Kidney epithelial cell (primary cell): ENCODE measurements at regions not wholly inside any gene's neighbourhood (a gene's known extent, or its start where the extent isn't known, plus 50 kb on each side); places are given as distances from the start of the nearest gene placed in this dataset.
"Not testable (repeated sequence)": the region's sequence is repeated elsewhere in the genome, so short reads cannot be mapped to it uniquely, and the experiment has no call there.

Experiments used
- DNase-seq: peaks from one replicate; pipeline ENCODE4 v3.0.0-alpha.2; 2010; ENCODE audit warnings: low read depth
- H3K27me3 ChIP-seq: 2 replicates; pipeline ENCODE4 v1.6.0; 2011; ENCODE audit warnings: low read length; ENCODE audit not compliant: control insufficient read depth, insufficient read depth
- H3K36me3 ChIP-seq: 2 replicates; pipeline ENCODE4 v1.5.1; 2011; ENCODE audit warnings: low read length; ENCODE audit not compliant: control insufficient read depth, insufficient read depth
- H3K4me3 ChIP-seq: 2 replicates; pipeline ENCODE4 v1.5.1; 2011; ENCODE audit warnings: low read depth, mild to moderate bottlenecking, control low read depth, low read length
- TF ChIP-seq, protein P1 (sequence below): IDR thresholded peaks from 2 replicates; pipeline ENCODE4 v1.5.1; 2011; ENCODE audit warnings: mild to moderate bottlenecking, moderate library complexity, low read length, control low read depth, inconsistent platforms; ENCODE audit not compliant: insufficient read depth, poor library complexity, severe bottlenecking

- no peak for DNase-seq
- TF ChIP-seq, protein P1, sequence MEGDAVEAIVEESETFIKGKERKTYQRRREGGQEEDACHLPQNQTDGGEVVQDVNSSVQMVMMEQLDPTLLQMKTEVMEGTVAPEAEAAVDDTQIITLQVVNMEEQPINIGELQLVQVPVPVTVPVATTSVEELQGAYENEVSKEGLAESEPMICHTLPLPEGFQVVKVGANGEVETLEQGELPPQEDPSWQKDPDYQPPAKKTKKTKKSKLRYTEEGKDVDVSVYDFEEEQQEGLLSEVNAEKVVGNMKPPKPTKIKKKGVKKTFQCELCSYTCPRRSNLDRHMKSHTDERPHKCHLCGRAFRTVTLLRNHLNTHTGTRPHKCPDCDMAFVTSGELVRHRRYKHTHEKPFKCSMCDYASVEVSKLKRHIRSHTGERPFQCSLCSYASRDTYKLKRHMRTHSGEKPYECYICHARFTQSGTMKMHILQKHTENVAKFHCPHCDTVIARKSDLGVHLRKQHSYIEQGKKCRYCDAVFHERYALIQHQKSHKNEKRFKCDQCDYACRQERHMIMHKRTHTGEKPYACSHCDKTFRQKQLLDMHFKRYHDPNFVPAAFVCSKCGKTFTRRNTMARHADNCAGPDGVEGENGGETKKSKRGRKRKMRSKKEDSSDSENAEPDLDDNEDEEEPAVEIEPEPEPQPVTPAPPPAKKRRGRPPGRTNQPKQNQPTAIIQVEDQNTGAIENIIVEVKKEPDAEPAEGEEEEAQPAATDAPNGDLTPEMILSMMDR = no peak
- H3K27me3 ChIP-seq = no peaks in the 10 kb centered on the region
- H3K4me3 ChIP-seq = no peak overlapping the region
- H3K36me3 ChIP-seq = no peaks in the 10 kb centered on the region
Measured at GRCh38 chr9:71268871-71269635, 147.6 kb upstream of the TRPM3 start.

DNA sequence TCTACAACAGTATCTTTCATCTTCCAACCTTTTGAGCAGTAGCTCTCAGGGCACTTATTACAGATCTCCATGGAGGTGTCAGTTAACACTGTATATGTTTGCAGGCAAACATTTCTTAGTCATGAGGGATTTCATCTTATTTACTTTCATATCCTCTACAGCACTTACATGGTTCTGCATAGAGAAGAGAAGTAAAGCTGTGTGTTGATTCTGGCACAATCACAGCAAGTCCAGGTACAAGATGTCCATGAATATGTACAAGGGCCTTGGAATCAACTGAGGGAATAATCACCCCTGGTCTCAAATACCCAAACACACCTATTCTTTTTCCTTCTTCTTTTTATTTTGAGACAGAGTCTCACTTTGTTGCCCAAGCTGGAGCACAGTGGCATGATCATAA, 142.0 kb upstream of the TRPM3 start:
- TF ChIP-seq, protein P1 = no peak

GRCh38 chr9:71260419-71260818, 139.0 kb upstream of the TRPM3 start:
- H3K4me3 ChIP-seq, H3K36me3 ChIP-seq, DNase-seq, H3K27me3 ChIP-seq: not testable (repeated sequence)

More for the DNA sequence above, 142.0 kb upstream of the TRPM3 start:
- no peak for DNase-seq
- H3K27me3 ChIP-seq = no peaks in the 10 kb centered on the region
- no peak overlapping the region for H3K4me3 ChIP-seq
- no peaks in the 10 kb centered on the region for H3K36me3 ChIP-seq

GRCh38 chr9:71254592-71255277, 133.3 kb upstream of the TRPM3 start:
- H3K36me3 ChIP-seq = no peaks in the 10 kb centered on the region

DNA sequence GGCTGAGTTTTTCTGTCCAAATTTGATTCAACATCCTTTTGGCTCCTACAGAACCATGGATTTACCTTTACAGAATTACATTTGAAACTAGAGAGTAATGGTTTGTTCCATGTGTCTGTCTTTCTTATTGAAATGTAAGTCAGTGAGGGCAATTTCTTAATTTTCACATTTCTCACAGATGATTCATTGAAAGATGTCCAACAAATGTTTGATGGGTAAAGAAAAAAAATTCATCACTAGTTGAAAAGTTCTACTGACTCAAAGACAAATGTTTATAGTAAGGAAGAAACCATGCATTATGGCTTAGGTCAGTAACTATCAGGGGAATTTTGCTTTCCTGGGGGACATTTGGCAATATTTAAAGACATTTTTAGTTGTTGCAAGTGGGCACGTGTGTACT, 131.6 kb upstream of the TRPM3 start:
- DNase-seq = no peak
- Histone ChIP-seq H3K27me3 (no peaks in the 10 kb centered on the region), H3K36me3 (no peaks in the 10 kb centered on the region), H3K4me3 (no peak overlapping the region)
- TF ChIP-seq, protein P1 = no peak

More at GRCh38 chr9:71254592-71255277, 133.3 kb upstream of the TRPM3 start:
- DNase-seq = no peak
- Histone ChIP-seq H3K4me3 (no peak overlapping the region), H3K27me3 (no peaks in the 10 kb centered on the region)
- TF ChIP-seq, protein P1 = no peak

GRCh38 chr9:71250581-71250980, 129.2 kb upstream of the TRPM3 start:
- no peaks in the 10 kb centered on the region for H3K36me3 ChIP-seq
- DNase-seq = no peak
- H3K27me3 ChIP-seq = no peaks in the 10 kb centered on the region
- TF ChIP-seq, protein P1 = no peak
- H3K4me3 ChIP-seq = no peak overlapping the region
